GM19455 (cell line): ENCODE measurements at regions not wholly inside any gene's neighbourhood (a gene's known extent, or its start where the extent isn't known, plus 50 kb on each side); places are given as distances from the start of the nearest gene placed in this dataset.

Experiments
- ATAC-seq: cut with Tn5 transposase; IDR thresholded peaks from one replicate; pipeline ENCODE4 v1.9.1; 2021; ENCODE audit not compliant: unreplicated experiment

- ATAC-seq = peak; percentile 79
These were observed 175.8 kb upstream of the PIEZO2 start for GRCh38 chr18:11324956-11325882.

- peak; percentile 13 for ATAC-seq
These were observed 175.1 kb upstream of the PIEZO2 start for GRCh38 chr18:11324510-11324909.

GRCh38 chr18:11323359-11323819 lies 174.0 kb upstream of the PIEZO2 start:
- ATAC-seq = no peak

- ATAC-seq = no peak
These were observed 173.3 kb upstream of the PIEZO2 start for GRCh38 chr18:11322716-11323115.

- no peak for ATAC-seq
These were observed 172.6 kb upstream of the PIEZO2 start for GRCh38 chr18:11322006-11322405.

- no peak for ATAC-seq
These were observed 171.6 kb upstream of the PIEZO2 start for GRCh38 chr18:11320986-11321385.

GRCh38 chr18:11316546-11316945 lies 167.2 kb upstream of the PIEZO2 start:
- ATAC-seq = no peak

- ATAC-seq = no peak
These were observed 161.2 kb upstream of the PIEZO2 start for GRCh38 chr18:11310476-11311086.

- no peak for ATAC-seq
These were observed 159.8 kb upstream of the PIEZO2 start for GRCh38 chr18:11309172-11309571.

- ATAC-seq = no peak
These were observed 159.1 kb upstream of the PIEZO2 start for GRCh38 chr18:11308499-11308898.

GRCh38 chr18:11307716-11308115 lies 158.3 kb upstream of the PIEZO2 start:
- ATAC-seq = no peak

GRCh38 chr18:11305507-11305906 lies 156.1 kb upstream of the PIEZO2 start:
- ATAC-seq = no peak

- ATAC-seq = no peak
These were observed 155.6 kb upstream of the PIEZO2 start for GRCh38 chr18:11304928-11305327.

GRCh38 chr18:11296946-11297345 lies 147.6 kb upstream of the PIEZO2 start:
- no peak for ATAC-seq

GRCh38 chr18:11293794-11294193 lies 144.4 kb upstream of the PIEZO2 start:
- ATAC-seq = peak; percentile 68

GRCh38 chr18:11290786-11291185 lies 141.4 kb upstream of the PIEZO2 start:
- ATAC-seq = no peak

- ATAC-seq = no peak
These were observed 139.9 kb upstream of the PIEZO2 start for GRCh38 chr18:11289248-11289647.

GRCh38 chr18:11288401-11288800 lies 139.0 kb upstream of the PIEZO2 start:
- ATAC-seq = no peak

GRCh38 chr18:11286431-11286830 lies 137.1 kb upstream of the PIEZO2 start:
- no peak for ATAC-seq

GRCh38 chr18:11284811-11285210 lies 135.4 kb upstream of the PIEZO2 start:
- no peak for ATAC-seq

GRCh38 chr18:11284349-11284748 lies 135.0 kb upstream of the PIEZO2 start:
- no peak for ATAC-seq

- no peak for ATAC-seq
These were observed 134.3 kb upstream of the PIEZO2 start for GRCh38 chr18:11283479-11284161.
